BLaER1 treated with 17β-estradiol and CSF1 and Interleukin-3, amounts not matched to agents 10 nM and 100 nM (cell line): ENCODE measurements at regions not wholly inside any gene's neighbourhood (a gene's known extent, or its start where the extent isn't known, plus 50 kb on each side); places are given as distances from the start of the nearest gene placed in this dataset.
"Not testable (repeated sequence)": the region's sequence is repeated elsewhere in the genome, so short reads cannot be mapped to it uniquely, and the experiment has no call there.

Experiments
- H3K27ac ChIP-seq, 11 experiments: shearing (Covaris generic); formaldehyde crosslinking; 2 replicates each; pipeline ENCODE4 v1.8.1; 2022
- H3K27me3 ChIP-seq, 11 experiments: shearing (Covaris generic); formaldehyde crosslinking; 2 replicates each; pipeline ENCODE4 v1.8.1; 2022
- H3K36me3 ChIP-seq, 11 experiments: shearing (Covaris generic); formaldehyde crosslinking; 2 replicates each; pipeline ENCODE4 v1.8.1; 2022
- H3K4me1 ChIP-seq, 10 experiments: shearing (Covaris generic); formaldehyde crosslinking; 2 replicates each; pipeline ENCODE4 v1.8.1; 2022
- H3K4me2 ChIP-seq, 11 experiments: shearing (Covaris generic); formaldehyde crosslinking; 2 replicates each; pipeline ENCODE4 v1.8.1; 2022
- H3K4me3 ChIP-seq, 10 experiments: shearing (Covaris generic); formaldehyde crosslinking; 2 replicates each; pipeline ENCODE4 v1.8.1; 2022
- H3K9ac ChIP-seq, 11 experiments: shearing (Covaris generic); formaldehyde crosslinking; 2 replicates each; pipeline ENCODE4 v1.8.1; 2022
- H3K9me3 ChIP-seq, 11 experiments: shearing (Covaris generic); formaldehyde crosslinking; replicated peaks in 1 of 11; 2 replicates each; pipeline ENCODE4 v1.8.1; 2022
- H4K20me1 ChIP-seq, 11 experiments: shearing (Covaris generic); formaldehyde crosslinking; 2 replicates each; pipeline ENCODE4 v1.8.1; 2022
- Cebpa-rat ChIP-seq, 11 experiments: shearing (Covaris generic); IDR thresholded peaks; 2 replicates each; pipeline ENCODE4 v1.8.1; 2022

DNA sequence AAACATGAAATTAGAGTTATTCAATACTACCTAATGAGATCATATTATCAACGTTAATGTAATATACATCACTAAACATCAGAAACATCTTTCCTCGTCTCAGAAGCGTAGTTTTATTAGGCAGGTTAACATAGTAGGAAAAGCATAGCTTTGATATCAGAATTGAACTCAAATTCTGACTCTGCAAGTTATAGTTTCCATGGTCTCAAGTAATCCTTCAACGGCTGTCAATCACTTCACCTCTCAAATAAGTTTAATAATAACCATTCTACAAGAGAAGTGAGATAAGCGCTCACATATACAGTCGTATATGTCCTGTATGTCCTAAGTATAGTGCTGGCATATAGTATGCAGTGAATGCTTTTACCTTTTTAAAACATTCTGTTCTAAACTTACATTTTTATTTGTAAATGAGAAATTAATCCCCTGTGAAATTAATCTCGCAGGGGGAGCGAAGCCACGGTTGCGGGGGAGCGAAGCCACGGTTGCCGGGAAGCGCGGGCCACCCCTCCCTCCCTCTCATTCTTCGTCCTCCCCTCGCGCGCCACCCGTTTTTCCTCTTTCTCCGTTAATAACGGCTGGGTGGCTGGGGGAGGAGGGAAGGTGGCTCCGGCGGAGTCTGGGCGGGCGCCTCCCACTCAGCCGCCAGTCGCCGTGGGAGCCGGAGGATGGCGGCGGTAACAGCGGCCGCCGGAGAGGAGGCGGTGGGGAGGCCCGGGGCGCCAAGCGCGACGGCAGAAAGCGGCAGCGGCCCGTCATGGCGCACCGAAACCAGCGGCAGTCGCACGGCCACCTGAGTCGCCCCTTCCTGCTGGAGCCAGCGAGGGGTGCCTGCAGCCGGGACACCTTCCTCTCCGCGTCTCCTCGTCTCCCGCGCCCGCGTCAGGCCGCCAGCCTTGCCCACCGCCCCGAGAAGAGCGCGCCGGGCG is 163.8 kb downstream of the KBTBD2 start:
- H4K20me1 ChIP-seq, H3K36me3 ChIP-seq, H3K4me1 ChIP-seq, H3K9me3 ChIP-seq: not testable (repeated sequence)
- Histone ChIP-seq H3K4me2 (peak overlapping the region; percentile 77 to 93 (median 85)), H3K4me3 (peak overlapping the region; percentile 76 to 93 (median 86)), H3K27ac (peak overlapping the region; percentile 37 to 82 (median 75); a peak in 21 of 22 replicates), H3K9ac (peak overlapping the region; percentile 75 to 87 (median 84)), H3K27me3 (peaks cover 0 to 11% (median 4%) of the 10 kb centered on the region in 11 experiments; a peak in 7 of 22 replicates)

DNA sequence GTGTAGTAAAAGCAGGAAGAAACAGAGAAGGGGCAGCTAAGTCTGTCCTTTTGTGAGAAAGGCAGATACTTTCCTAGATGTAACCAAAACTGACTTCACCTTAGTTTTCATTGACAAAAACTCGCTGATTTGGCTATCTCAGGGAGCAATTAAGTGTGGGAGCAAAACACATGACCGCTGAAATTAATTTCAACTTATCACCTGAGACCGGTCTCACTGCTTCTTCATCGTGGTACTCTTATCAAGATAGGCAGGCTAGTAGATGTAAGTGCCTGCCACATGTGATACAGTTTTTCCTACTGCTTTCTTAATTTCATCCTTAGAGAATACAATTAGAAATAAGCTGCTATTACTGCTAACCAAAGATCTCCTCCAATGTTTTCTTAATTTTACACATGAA is 168.7 kb downstream of the KBTBD2 start:
- not testable (repeated sequence) for H3K4me3 ChIP-seq, H4K20me1 ChIP-seq, H3K27me3 ChIP-seq, H3K4me1 ChIP-seq, H3K9ac ChIP-seq, H3K4me2 ChIP-seq, H3K9me3 ChIP-seq, H3K27ac ChIP-seq, H3K36me3 ChIP-seq

DNA sequence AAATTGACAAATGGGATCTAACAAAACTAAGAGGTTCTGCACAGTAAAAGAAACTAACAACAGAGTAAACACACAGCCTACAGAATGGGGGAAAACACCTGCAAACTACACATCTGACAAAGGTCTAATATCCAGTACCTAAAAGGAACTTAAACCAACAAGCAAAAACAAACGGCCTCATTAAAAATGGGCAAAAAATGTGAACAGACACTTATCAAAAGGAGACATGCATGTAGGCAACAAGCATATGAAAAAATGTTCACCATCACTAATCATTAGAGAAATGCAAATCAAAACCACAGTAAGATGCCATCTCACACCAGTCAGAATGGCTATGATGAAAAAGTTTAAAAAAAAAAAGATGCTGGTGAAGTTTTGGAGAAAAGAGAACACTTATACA is 197.4 kb downstream of the KBTBD2 start:
- Histone ChIP-seq H3K4me3 (no peak overlapping the region), H3K27me3 (no peaks in the 10 kb centered on the region), H3K9ac (no peak overlapping the region), H4K20me1 (no peaks in the 10 kb centered on the region), H3K4me1 (peaks cover 13 to 17% (median 14%) of the 10 kb centered on the region in 10 experiments), H3K4me2 (no peak overlapping the region), H3K27ac (no peak overlapping the region), H3K9me3 (peaks cover 0 to 18% (median 11%) of the 10 kb centered on the region in 11 experiments; a peak in 12 of 22 replicates), H3K36me3 (no peaks in the 10 kb centered on the region)
- no peak for TF ChIP-seq Cebpa-rat (IDR thresholded peaks at IDR 0.05)

DNA sequence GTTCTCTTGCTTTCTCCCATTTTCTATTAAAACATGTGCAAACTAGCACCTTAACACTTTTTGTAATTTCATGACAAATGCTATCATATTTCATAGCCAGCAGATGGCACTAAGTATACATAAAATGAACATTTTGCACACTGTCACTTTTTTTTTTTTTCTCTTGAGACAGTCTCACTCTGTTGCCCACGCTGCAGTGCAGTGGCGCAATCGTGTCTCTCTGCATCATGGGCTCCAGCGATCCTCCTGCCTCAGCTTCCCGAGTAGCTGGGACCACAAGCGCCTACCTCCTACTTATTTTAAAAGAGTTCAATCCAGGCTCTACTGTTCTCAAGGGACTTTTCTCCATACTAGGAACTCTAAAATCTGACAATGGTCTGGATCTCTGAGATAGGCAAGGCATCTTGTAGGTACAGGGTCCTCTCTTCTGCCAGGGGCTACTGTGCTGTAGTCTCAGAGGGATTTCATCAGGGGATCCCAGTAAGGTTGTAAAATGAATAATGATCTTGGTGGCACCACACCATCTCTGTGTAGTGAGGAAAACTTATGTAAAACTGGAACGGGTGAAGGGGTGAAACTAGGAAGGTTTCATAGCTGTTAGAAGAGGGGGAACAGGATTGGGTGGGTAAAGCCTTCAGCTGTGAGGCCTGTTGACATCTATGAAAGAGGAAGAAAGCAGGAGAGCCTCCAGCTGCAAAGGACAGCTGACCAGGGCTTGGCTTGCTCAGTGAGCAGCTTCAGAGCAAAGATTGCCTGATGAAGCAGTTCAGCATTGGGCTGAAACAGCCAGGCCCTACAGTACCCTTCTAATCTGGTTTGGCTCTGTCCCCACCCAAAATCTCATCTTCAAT is 196.9 kb downstream of the AVL9 start:
- Histone ChIP-seq H3K4me2 (peak overlapping the region; percentile 69 to 85 (median 77)), H3K27ac (peak overlapping the region; percentile 59 to 84 (median 78); a peak in 21 of 22 replicates), H3K4me3 (peak overlapping the region in 8 of 10 experiments; percentile 18 to 52 (median 32); a peak in 9 of 20 replicates), H3K9me3 (peaks cover 0 to 15% (median 11%) of the 10 kb centered on the region in 11 experiments; a peak in 12 of 22 replicates), H3K4me1 (peaks cover 13 to 17% (median 14%) of the 10 kb centered on the region in 10 experiments), H3K9ac (peak overlapping the region; percentile 49 to 72 (median 68); a peak in 21 of 22 replicates)
- not testable (repeated sequence) for H4K20me1 ChIP-seq, H3K36me3 ChIP-seq, H3K27me3 ChIP-seq
- TF ChIP-seq Cebpa-rat (IDR thresholded peaks at IDR 0.05), result peak in 9 of 11 experiments; percentile 27 to 81 (median 63); a peak in 8 of 22 replicates

DNA sequence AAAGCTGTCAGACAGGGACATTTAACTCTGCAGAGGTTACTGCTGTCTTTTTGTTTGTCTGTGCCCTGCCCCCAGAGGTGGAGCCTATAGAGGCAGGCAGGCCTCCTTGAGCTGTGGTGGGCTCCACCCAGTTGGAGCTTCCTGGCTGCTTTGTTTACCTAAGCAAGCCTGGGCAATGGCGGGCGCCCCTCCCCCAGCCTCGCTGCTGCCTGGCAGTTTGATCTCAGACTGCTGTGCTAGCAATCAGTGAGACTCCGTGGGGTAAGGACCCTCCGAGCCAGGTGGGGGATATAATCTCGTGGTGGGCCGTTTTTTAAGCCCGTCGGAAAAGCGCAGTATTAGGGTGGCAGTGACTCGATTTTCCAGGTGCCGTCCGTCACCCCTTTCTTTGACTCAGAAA is 192.8 kb downstream of the AVL9 start:
- H3K27ac ChIP-seq, H3K4me3 ChIP-seq, H4K20me1 ChIP-seq, H3K36me3 ChIP-seq, H3K27me3 ChIP-seq, H3K4me2 ChIP-seq, H3K9me3 ChIP-seq, H3K9ac ChIP-seq: not testable (repeated sequence)
- peaks cover 10 to 11% (median 11%) of the 10 kb centered on the region in 10 experiments for H3K4me1 ChIP-seq

DNA sequence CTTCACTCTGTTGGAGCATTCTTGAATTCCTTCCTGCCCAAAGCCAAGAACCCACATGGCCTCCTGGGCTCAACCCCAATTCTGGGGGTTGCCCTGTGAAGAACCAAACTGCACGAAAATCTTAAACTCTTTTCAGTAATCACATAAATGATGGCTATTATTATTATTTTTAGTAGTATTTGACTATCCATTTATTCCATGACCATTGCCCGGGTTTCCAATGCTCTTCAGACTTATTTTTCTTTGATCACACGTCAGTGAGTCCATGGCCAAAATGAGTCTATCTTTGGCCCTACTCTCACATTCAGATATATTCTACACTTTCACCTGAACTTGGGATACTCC is 185.9 kb downstream of the AVL9 start:
- Histone ChIP-seq H3K9me3 (no peaks in the 10 kb centered on the region), H3K4me1 (no peaks in the 10 kb centered on the region), H4K20me1 (no peaks in the 10 kb centered on the region), H3K27ac (no peak overlapping the region), H3K36me3 (no peaks in the 10 kb centered on the region), H3K9ac (no peak overlapping the region), H3K27me3 (no peaks in the 10 kb centered on the region), H3K4me2 (no peak overlapping the region), H3K4me3 (no peak overlapping the region)
- no peak for TF ChIP-seq Cebpa-rat (IDR thresholded peaks at IDR 0.05)

DNA sequence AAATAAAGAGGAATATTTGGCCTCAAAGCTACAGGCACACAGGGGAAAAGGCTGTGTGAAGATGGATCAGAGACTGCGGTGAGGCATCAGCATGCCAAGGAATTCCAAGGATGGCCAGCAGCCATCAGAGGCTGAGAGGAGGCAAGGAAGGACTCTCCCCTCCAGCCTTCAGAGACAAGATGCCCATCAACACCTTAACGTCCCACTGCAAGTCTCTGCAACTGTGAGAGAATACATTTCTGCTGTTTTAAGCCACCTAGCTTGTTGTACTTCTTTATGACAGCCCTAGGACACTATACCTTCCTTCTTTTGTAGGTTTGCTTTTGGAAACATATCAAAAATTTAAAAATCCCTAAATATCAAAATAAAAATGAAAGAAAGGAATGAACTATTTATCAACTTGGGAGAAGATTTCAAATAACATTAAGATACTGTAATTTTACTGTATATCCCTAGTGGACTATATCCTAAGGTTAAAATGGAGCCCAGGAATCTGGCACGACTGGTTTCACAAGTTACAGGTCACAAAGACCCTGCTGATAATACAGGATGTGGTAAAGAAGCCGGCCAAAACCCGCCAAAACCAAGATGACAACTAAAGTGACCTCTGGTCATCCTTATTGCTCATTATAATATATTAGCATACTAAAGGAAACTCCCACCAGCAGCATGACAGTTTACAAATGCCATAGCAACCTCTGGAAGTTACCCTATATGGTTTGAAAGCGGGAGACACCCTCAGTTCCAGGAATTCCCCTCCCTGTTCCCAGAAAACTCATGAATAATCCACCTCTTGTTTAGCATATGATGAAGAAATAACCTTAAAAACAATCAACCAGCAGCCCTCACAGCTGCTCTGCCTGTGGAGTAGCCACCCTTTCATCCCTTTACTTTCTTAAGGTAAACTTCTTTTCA is 185.2 kb downstream of the AVL9 start:
- no peaks in the 10 kb centered on the region for H3K36me3 ChIP-seq
- no peak overlapping the region for H3K4me3 ChIP-seq
- H3K9ac ChIP-seq, result no peak overlapping the region
- H3K4me1 ChIP-seq, result no peaks in the 10 kb centered on the region
- no peak for TF ChIP-seq Cebpa-rat (IDR thresholded peaks at IDR 0.05)
- no peaks in the 10 kb centered on the region for H3K9me3 ChIP-seq
- no peaks in the 10 kb centered on the region for H4K20me1 ChIP-seq
- no peak overlapping the region for H3K27ac ChIP-seq
- no peaks in the 10 kb centered on the region for H3K27me3 ChIP-seq
- no peak overlapping the region for H3K4me2 ChIP-seq

DNA sequence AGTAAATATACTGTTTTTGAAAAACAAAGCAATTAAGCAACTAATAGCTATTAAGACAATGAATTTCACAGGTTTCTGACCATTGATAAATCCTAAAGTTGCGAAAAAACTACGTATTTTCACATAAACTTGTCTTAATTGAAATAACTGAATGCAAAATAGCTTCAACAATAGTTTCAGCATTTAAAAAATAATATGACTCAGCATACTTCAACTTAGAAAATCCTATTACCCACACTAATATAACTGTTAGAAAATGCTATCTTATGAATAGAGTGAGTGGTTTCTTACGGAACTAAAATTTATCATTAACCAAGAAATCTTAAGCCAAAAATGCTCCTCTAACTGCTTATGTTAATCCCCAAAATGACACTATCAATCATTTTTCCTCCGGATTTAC is 183.9 kb downstream of the AVL9 start:
- H3K27ac ChIP-seq, result no peak overlapping the region
- no peaks in the 10 kb centered on the region for H3K4me1 ChIP-seq
- no peak overlapping the region for H3K4me3 ChIP-seq
- H3K27me3 ChIP-seq, result no peaks in the 10 kb centered on the region
- no peak overlapping the region for H3K4me2 ChIP-seq
- H4K20me1 ChIP-seq, result no peaks in the 10 kb centered on the region
- no peak overlapping the region for H3K9ac ChIP-seq
- no peaks in the 10 kb centered on the region for H3K36me3 ChIP-seq
- TF ChIP-seq Cebpa-rat (IDR thresholded peaks at IDR 0.05), result no peak
- no peaks in the 10 kb centered on the region for H3K9me3 ChIP-seq

DNA sequence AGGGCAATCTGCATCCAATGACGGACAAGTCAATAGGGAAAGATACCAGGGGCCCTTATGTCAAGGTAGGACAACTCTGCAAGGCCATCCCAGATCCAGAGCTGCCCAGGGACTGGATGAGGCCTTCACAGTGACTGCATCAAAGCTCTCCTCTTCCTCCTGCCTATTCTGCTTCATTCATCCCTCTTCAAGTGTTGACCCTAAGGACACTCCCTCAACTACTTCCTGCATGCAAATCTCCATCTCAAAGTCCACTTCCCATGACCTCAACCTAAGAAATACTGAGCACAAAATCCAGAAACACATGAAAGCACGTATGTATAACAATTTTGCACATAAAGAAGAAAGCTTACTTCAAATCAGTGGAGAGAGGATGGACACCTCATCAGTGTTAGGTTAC is 182.3 kb downstream of the AVL9 start:
- Histone ChIP-seq H3K27me3 (no peaks in the 10 kb centered on the region), H3K4me1 (no peaks in the 10 kb centered on the region), H4K20me1 (no peaks in the 10 kb centered on the region), H3K4me3 (no peak overlapping the region), H3K27ac (no peak overlapping the region), H3K9me3 (no peaks in the 10 kb centered on the region), H3K36me3 (no peaks in the 10 kb centered on the region), H3K9ac (no peak overlapping the region), H3K4me2 (no peak overlapping the region)
- no peak for TF ChIP-seq Cebpa-rat (IDR thresholded peaks at IDR 0.05)
